GM12875 (cell line): ENCODE measurements at regions not wholly inside any gene's neighbourhood (a gene's known extent, or its start where the extent isn't known, plus 50 kb on each side); places are given as distances from the start of the nearest gene placed in this dataset.

ENCODE experiments used
- H3K4me3 ChIP-seq: one replicate; pipeline ENCODE4 v1.5.1; 2011; ENCODE audit warnings: low read depth, low read length, control low read depth
- TF ChIP-seq, protein P1 (sequence below): IDR thresholded peaks from 2 replicates; pipeline ENCODE4 v1.5.1; 2011; ENCODE audit warnings: low read depth, mild to moderate bottlenecking, control low read depth, inconsistent platforms, low read length, moderate library complexity, borderline replicate concordance; ENCODE audit not compliant: insufficient read depth

- no peak overlapping the region for H3K4me3 ChIP-seq
- TF ChIP-seq, protein P1, sequence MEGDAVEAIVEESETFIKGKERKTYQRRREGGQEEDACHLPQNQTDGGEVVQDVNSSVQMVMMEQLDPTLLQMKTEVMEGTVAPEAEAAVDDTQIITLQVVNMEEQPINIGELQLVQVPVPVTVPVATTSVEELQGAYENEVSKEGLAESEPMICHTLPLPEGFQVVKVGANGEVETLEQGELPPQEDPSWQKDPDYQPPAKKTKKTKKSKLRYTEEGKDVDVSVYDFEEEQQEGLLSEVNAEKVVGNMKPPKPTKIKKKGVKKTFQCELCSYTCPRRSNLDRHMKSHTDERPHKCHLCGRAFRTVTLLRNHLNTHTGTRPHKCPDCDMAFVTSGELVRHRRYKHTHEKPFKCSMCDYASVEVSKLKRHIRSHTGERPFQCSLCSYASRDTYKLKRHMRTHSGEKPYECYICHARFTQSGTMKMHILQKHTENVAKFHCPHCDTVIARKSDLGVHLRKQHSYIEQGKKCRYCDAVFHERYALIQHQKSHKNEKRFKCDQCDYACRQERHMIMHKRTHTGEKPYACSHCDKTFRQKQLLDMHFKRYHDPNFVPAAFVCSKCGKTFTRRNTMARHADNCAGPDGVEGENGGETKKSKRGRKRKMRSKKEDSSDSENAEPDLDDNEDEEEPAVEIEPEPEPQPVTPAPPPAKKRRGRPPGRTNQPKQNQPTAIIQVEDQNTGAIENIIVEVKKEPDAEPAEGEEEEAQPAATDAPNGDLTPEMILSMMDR: no peak
These were observed 284.7 kb upstream of the AKR1E2 start for GRCh38 chr10:4541292-4541691.

GRCh38 chr10:4538016-4538415 is 288.0 kb upstream of the AKR1E2 start:
- TF ChIP-seq, protein P1: no peak
- no peak overlapping the region for H3K4me3 ChIP-seq

GRCh38 chr10:4535521-4535920 is 290.5 kb upstream of the AKR1E2 start:
- TF ChIP-seq, protein P1: no peak
- H3K4me3 ChIP-seq: no peak overlapping the region

- H3K4me3 ChIP-seq: no peak overlapping the region
- TF ChIP-seq, protein P1: no peak
These were observed 292.4 kb upstream of the AKR1E2 start for GRCh38 chr10:4533621-4534020.

DNA sequence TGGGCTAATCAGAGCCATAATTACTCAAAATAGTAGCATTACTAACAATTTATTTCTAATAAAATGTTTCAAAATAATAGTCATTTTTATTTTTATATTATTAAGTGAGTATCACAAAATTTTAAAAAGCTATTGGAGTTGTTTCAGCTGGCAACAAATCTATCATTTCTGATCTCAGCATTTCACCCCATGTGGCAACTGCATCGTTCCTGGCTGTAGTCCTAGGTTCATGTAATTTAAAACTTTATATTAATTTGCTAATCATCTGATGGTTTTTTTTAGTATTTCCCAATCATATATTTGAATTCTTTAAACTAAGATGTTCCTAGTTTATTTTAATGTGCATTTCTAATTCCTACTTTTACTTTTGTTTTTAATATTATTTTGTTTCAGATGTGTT is 293.0 kb upstream of the AKR1E2 start:
- TF ChIP-seq, protein P1: no peak
- no peak overlapping the region for H3K4me3 ChIP-seq

GRCh38 chr10:4532467-4532866 is 293.5 kb upstream of the AKR1E2 start:
- no peak overlapping the region for H3K4me3 ChIP-seq
- TF ChIP-seq, protein P1: no peak

DNA sequence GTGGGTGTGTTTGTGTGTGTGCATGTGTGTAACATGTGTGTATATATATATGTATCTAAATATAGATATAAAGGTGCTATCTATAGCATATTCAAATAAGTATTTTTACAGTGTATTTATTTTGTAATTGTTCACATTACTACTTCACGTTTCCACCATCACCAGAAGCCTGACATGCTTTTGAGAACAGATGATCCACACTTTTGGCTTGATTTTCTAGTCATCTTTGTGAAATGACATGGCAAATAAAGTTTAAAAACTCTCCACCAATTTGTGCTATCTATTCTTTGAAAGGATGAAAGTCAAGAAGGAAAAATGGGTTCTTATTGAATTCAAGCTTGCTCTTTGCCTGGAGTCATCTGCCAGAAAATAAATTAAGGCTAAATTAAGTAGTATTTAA is 294.0 kb upstream of the AKR1E2 start:
- H3K4me3 ChIP-seq: no peak overlapping the region
- TF ChIP-seq, protein P1: no peak
